GM23338 (cell line): ENCODE measurements at regions not wholly inside any gene's neighbourhood (a gene's known extent, or its start where the extent isn't known, plus 50 kb on each side); places are given as distances from the start of the nearest gene placed in this dataset.

Experiments
- ATAC-seq: fragments of 200-7000 bp; cut with Tn5 transposase; 3 replicates; pipeline ENCODE4 v1.9.1; 2020
- DNase-seq: peaks from one replicate; pipeline ENCODE4 v3.0.0-alpha.2; 2015; ENCODE audit warnings: low spot score
- H2AFZ ChIP-seq: fragments of 200-600 bp; sonication (generic); 2 replicates; pipeline ENCODE4 v1.8.0; 2016; ENCODE audit warnings: antibody characterized with exemption, mild to moderate bottlenecking, moderate library complexity
- H3F3A ChIP-seq: fragments of 200-600 bp; sonication (generic); replicated peaks from 2 replicates; pipeline ENCODE4 v1.8.0; 2017; ENCODE audit warnings: antibody characterized with exemption, mixed run types, low read depth
- H3K27ac ChIP-seq: fragments of 200-600 bp; sonication (generic); 2 replicates; pipeline ENCODE4 v1.6.1; 2016; ENCODE audit warnings: low read depth
- H3K27me3 ChIP-seq: fragments of 200-600 bp; sonication (generic); 2 replicates; pipeline ENCODE4 v1.8.0; 2016; ENCODE audit warnings: mild to moderate bottlenecking, mixed run types, moderate library complexity; ENCODE audit not compliant: insufficient read depth
- H3K36me3 ChIP-seq: fragments of 200-600 bp; sonication (generic); 2 replicates; pipeline ENCODE4 v1.8.0; 2016; ENCODE audit warnings: mild to moderate bottlenecking; ENCODE audit not compliant: insufficient read depth
- H3K4me1 ChIP-seq: fragments of 200-600 bp; sonication (generic); 2 replicates; pipeline ENCODE4 v1.8.0; 2016; ENCODE audit warnings: mild to moderate bottlenecking, moderate library complexity; ENCODE audit not compliant: insufficient read depth
- H3K4me2 ChIP-seq: fragments of 200-600 bp; sonication (generic); 2 replicates; pipeline ENCODE4 v1.7.1; 2017; ENCODE audit warnings: mixed run types
- H3K4me3 ChIP-seq: fragments of 200-600 bp; sonication (generic); 2 replicates; pipeline ENCODE4 v1.6.1; 2016; ENCODE audit warnings: mixed run types
- H3K79me2 ChIP-seq: fragments of 200-600 bp; sonication (generic); replicated peaks from 2 replicates; pipeline ENCODE4 v1.8.0; 2017; ENCODE audit warnings: mild to moderate bottlenecking; ENCODE audit not compliant: insufficient read depth
- H3K9me2 ChIP-seq: fragments of 200-600 bp; sonication (generic); 2 replicates; pipeline ENCODE4 v1.8.0; 2017; ENCODE audit not compliant: insufficient read depth
- H4K20me1 ChIP-seq: fragments of 200-600 bp; sonication (generic); replicated peaks from 2 replicates; pipeline ENCODE4 v1.8.0; 2017; ENCODE audit warnings: mild to moderate bottlenecking; ENCODE audit not compliant: insufficient read depth
- H3K27ac Mint-ChIP-seq: 2 replicates; pipeline ENCODE4 v1.8.0; 2020; ENCODE audit warnings: inconsistent platforms, mild to moderate bottlenecking, moderate library complexity, mixed read lengths
- H3K27me3 Mint-ChIP-seq: 3 replicates; pipeline ENCODE4 v1.8.0; 2022; ENCODE audit warnings: low read depth, mild to moderate bottlenecking, moderate library complexity, mixed read lengths, inconsistent platforms; ENCODE audit not compliant: insufficient read depth, poor library complexity
- H3K36me3 Mint-ChIP-seq: 3 replicates; pipeline ENCODE4 v1.8.0; 2021; ENCODE audit warnings: low read depth, mild to moderate bottlenecking, inconsistent platforms, moderate library complexity, mixed read lengths
- H3K4me1 Mint-ChIP-seq: 3 replicates; pipeline ENCODE4 v1.8.0; 2020; ENCODE audit warnings: mild to moderate bottlenecking, inconsistent platforms, mixed read lengths
- H3K4me3 Mint-ChIP-seq: 3 replicates; pipeline ENCODE4 v1.8.0; 2021; ENCODE audit warnings: moderate library complexity, mild to moderate bottlenecking, inconsistent platforms, mixed read lengths
- H3K9me3 Mint-ChIP-seq: 3 replicates; pipeline ENCODE4 v1.8.0; 2020; ENCODE audit warnings: moderate library complexity, mild to moderate bottlenecking, inconsistent platforms, mixed read lengths
- POLR2AphosphoS5 ChIP-seq: IDR thresholded peaks from 2 replicates; pipeline ENCODE4 v1.6.1; 2016; ENCODE audit warnings: antibody characterized with exemption, low read depth
- STAT1 ChIP-seq: IDR thresholded peaks from one replicate; pipeline ENCODE4 v1.6.1; 2016; ENCODE audit warnings: antibody characterized with exemption; ENCODE audit not compliant: unreplicated experiment
- ZNF331 ChIP-seq: fragments of 250-450 bp; sonication (Bioruptor Pico); IDR thresholded peaks from 2 replicates; pipeline ENCODE4 v1.5.0; 2020; ENCODE audit warnings: low read depth, mild to moderate bottlenecking, moderate library complexity
- ZNF462 ChIP-seq: fragments of 250-450 bp; sonication (Bioruptor Pico); IDR thresholded peaks from 2 replicates; pipeline ENCODE4 v1.5.0; 2020; ENCODE audit warnings: mild to moderate bottlenecking, moderate library complexity

GRCh38 chr5:57033503-57033902, 81.6 kb upstream of the MIER3 start:
- H3K36me3 ChIP-seq: no peaks in the 10 kb centered on the region
- no peaks in the 10 kb centered on the region for H3F3A ChIP-seq
- no peak for ATAC-seq
- H2AFZ ChIP-seq: no peak overlapping the region
- TF ChIP-seq POLR2AphosphoS5 (no peak), ZNF462 (CRISPR knock-in tag) (no peak)
- no peaks in the 10 kb centered on the region for H3K27me3 ChIP-seq
- H3K4me2 ChIP-seq: no peak overlapping the region
- H3K4me3 Mint-ChIP-seq: no peak overlapping the region
- no peaks in the 10 kb centered on the region for H4K20me1 ChIP-seq
- peaks cover 7% of the 10 kb centered on the region for H3K27me3 Mint-ChIP-seq
- no peak for DNase-seq
- no peaks in the 10 kb centered on the region for H3K36me3 Mint-ChIP-seq
- H3K27ac ChIP-seq: no peak overlapping the region
- H3K4me3 ChIP-seq: no peak overlapping the region
- H3K9me3 Mint-ChIP-seq: no peaks in the 10 kb centered on the region
- no peaks in the 10 kb centered on the region for H3K79me2 ChIP-seq
- no peak overlapping the region for H3K27ac Mint-ChIP-seq
- H3K9me2 ChIP-seq: no peaks in the 10 kb centered on the region
- H3K4me1 ChIP-seq: no peaks in the 10 kb centered on the region
- H3K4me1 Mint-ChIP-seq: peaks cover 10% of the 10 kb centered on the region; the same call in 2 of the 3 replicates

GRCh38 chr5:57034201-57034916, 82.4 kb upstream of the MIER3 start:
- peaks cover 7% of the 10 kb centered on the region for H3K27me3 Mint-ChIP-seq
- H3K4me1 Mint-ChIP-seq: peaks cover 10% of the 10 kb centered on the region; the same call in 2 of the 3 replicates

More at GRCh38 chr5:57034201-57034916, 82.4 kb upstream of the MIER3 start:
- no peaks in the 10 kb centered on the region for H3K9me2 ChIP-seq
- H3K27ac ChIP-seq: no peak overlapping the region
- H3K79me2 ChIP-seq: no peaks in the 10 kb centered on the region
- no peak overlapping the region for H3K27ac Mint-ChIP-seq
- H3K4me1 ChIP-seq: no peaks in the 10 kb centered on the region
- no peaks in the 10 kb centered on the region for H3K27me3 ChIP-seq
- H3F3A ChIP-seq: no peaks in the 10 kb centered on the region
- no peaks in the 10 kb centered on the region for H4K20me1 ChIP-seq
- H3K4me3 ChIP-seq: no peak overlapping the region
- no peaks in the 10 kb centered on the region for H3K36me3 Mint-ChIP-seq
- H3K36me3 ChIP-seq: no peaks in the 10 kb centered on the region
- DNase-seq (no peak), ATAC-seq (peak; percentile 45)
- no peaks in the 10 kb centered on the region for H3K9me3 Mint-ChIP-seq
- no peak overlapping the region for H3K4me3 Mint-ChIP-seq
- TF ChIP-seq ZNF331 (CRISPR knock-in tag) (peak; percentile 54; the same call in 1 of the 2 replicates), STAT1 (no peak)
- peak overlapping the region; percentile 88 for H2AFZ ChIP-seq
- H3K4me2 ChIP-seq: no peak overlapping the region
